ENCODE measurements at regions not wholly inside any gene's neighbourhood (a gene's known extent, or its start where the extent isn't known, plus 50 kb on each side); places are given as distances from the start of the nearest gene placed in this dataset.
"Not testable (repeated sequence)": the region's sequence is repeated elsewhere in the genome, so short reads cannot be mapped to it uniquely, and the experiment has no call there.

- ATAC-seq, result peak; percentile 12 to 24
- H3K27ac ChIP-seq, result peak overlapping the region; percentile 72
- H3K4me3 ChIP-seq, result peak overlapping the region; percentile 58
- TF ChIP-seq, protein P1, sequence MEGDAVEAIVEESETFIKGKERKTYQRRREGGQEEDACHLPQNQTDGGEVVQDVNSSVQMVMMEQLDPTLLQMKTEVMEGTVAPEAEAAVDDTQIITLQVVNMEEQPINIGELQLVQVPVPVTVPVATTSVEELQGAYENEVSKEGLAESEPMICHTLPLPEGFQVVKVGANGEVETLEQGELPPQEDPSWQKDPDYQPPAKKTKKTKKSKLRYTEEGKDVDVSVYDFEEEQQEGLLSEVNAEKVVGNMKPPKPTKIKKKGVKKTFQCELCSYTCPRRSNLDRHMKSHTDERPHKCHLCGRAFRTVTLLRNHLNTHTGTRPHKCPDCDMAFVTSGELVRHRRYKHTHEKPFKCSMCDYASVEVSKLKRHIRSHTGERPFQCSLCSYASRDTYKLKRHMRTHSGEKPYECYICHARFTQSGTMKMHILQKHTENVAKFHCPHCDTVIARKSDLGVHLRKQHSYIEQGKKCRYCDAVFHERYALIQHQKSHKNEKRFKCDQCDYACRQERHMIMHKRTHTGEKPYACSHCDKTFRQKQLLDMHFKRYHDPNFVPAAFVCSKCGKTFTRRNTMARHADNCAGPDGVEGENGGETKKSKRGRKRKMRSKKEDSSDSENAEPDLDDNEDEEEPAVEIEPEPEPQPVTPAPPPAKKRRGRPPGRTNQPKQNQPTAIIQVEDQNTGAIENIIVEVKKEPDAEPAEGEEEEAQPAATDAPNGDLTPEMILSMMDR (IDR thresholded peaks at IDR 0.05), result no peak
- H3K36me3 ChIP-seq, result no peaks in the 10 kb centered on the region
- H3K27me3 ChIP-seq (ENCODE audit: low read depth), result no peaks in the 10 kb centered on the region
- H3K4me1 ChIP-seq, result peaks cover 15% of the 10 kb centered on the region
- no peaks in the 10 kb centered on the region for H3K9me3 ChIP-seq
- intact Hi-C loops (cut with DNase I), result no loop called here
- DNase-seq, result no peak
These were observed 50.6 kb upstream of the RNF182 start for GRCh38 chr6:13874191-13874549.

GRCh38 chr6:13873288-13874190, 51.2 kb upstream of the RNF182 start:
- ATAC-seq (peak; percentile 93), DNase-seq (peak; percentile 84)
- no peaks in the 10 kb centered on the region for H3K27me3 ChIP-seq (ENCODE audit: low read depth)
- peaks cover 15% of the 10 kb centered on the region for H3K4me1 ChIP-seq
- no peaks in the 10 kb centered on the region for H3K9me3 ChIP-seq
- H3K36me3 ChIP-seq, result no peaks in the 10 kb centered on the region
- H3K27ac ChIP-seq, result peak overlapping the region; percentile 72
- TF ChIP-seq, protein P1 (IDR thresholded peaks at IDR 0.05), result peak; percentile 68
- intact Hi-C loops (cut with DNase I), result no loop called here
- H3K4me3 ChIP-seq, result peak overlapping the region; percentile 58

DNA sequence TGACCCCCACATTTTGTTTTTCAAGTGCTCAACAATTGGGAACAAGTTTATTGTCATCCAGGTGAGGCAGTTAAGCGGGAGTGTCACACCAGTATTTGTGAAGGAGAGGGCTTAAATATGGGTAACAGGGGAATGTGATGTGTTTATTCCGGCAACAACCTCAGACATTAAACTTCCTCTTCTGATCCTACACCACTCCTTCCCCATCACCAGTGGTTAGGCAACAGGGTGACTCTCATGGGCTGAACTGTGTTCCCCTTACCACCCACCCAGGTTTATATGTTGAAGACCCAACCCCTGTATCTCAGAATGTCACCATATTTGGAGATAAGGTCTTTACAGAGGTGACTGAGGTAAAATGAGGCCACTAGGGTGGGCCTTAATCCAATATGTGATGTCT, 52.1 kb upstream of the RNF182 start:
- H3K27me3 ChIP-seq (ENCODE audit: low read depth), result no peaks in the 10 kb centered on the region
- intact Hi-C loops (cut with DNase I), result no loop called here
- ATAC-seq (peak; percentile 57 to 59), DNase-seq (no peak)
- no peak overlapping the region for H3K4me3 ChIP-seq
- H3K27ac ChIP-seq, result no peak overlapping the region
- peaks cover 15% of the 10 kb centered on the region for H3K4me1 ChIP-seq
- H3K36me3 ChIP-seq, result no peaks in the 10 kb centered on the region
- H3K9me3 ChIP-seq, result no peaks in the 10 kb centered on the region
- TF ChIP-seq, protein P1 (IDR thresholded peaks at IDR 0.05), result no peak

DNA sequence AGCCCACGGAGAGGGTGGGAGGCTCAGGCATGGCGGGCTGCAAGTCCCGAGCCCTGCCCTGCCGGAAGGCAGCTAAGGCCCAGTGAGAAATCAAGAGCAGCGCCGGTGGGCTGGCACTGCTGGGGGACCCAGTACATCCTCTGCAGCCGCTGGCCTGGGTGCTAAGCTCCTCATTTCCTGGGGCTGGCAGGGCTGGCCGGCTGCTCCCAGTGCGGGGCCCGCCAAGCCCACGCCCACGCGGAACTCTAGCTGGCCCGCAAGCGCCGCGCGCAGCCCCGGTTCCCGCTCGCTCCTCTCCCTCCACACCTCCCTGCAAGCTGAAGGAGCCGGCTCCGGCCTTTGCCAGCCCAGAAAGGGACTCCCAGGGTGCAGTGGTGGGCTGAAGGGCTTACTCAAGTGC, 52.7 kb upstream of the RNF182 start:
- H3K36me3 ChIP-seq; H3K9me3 ChIP-seq; DNase-seq; H3K4me3 ChIP-seq; H3K27me3 ChIP-seq (ENCODE audit: low read depth); intact Hi-C loops (cut with DNase I); H3K27ac ChIP-seq; ATAC-seq: not testable (repeated sequence)
- peaks cover 15% of the 10 kb centered on the region for H3K4me1 ChIP-seq

DNA sequence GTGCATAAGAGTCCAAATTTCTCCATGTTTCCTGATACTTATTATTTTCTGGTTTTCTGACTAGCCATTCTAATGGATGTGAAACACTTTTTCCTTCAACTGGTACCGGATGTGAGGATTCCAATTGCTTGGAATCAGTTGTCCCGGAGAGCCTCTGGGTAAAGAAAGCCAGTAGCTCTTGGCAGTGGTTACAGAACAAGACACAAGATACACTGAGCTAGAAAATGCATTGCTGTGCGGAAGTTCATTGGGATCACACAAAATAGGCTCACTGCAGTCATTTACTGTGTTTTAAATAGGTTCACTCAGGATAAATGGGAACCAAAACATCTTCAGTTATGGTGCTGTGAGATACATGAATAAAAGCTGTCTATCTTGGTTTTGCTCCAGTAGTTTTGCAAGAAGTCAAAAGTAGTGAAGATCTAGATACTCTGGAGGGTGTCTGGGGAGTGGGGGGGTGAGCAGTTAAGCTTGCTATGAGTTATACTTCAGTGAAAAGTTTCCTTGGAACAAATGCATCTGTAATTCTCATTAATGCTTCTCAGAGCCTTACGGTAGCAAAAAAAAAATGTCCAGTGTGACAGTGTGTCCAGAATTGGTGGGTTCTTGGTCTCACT, 54.4 kb upstream of the RNF182 start:
- no peaks in the 10 kb centered on the region for H3K9me3 ChIP-seq
- DNase-seq, result no peak
- peaks cover 15% of the 10 kb centered on the region for H3K4me1 ChIP-seq
- TF ChIP-seq, protein P1 (IDR thresholded peaks at IDR 0.05), result no peak
- intact Hi-C loops (cut with DNase I), result no loop called here
- no peaks in the 10 kb centered on the region for H3K36me3 ChIP-seq
- ATAC-seq, result no peak
- no peak overlapping the region for H3K27ac ChIP-seq
- no peaks in the 10 kb centered on the region for H3K27me3 ChIP-seq (ENCODE audit: low read depth)
- no peak overlapping the region for H3K4me3 ChIP-seq

DNA sequence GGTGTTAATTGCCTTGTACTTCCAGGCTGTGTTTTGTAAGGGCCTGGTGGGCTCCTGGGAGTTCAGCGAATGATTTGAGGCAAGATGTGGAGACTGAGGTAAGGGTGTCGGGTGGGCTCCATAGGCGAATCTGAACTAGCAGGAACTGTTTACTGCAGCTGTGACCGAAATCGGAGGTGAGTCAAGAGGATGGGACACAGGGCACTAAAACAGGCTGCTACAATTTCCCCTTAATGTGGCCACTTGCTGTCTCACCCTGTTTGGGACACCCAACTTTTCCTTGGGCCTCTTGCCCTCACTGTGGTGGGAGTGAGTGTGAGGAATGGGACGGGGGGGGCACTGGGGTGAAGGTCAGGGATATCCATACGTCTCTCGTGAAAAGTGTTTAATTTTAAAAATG, 53.9 kb upstream of the MCUR1 start:
- Histone ChIP-seq H3K9me3 (no peaks in the 10 kb centered on the region), H3K27me3 (ENCODE audit: low read depth) (no peaks in the 10 kb centered on the region), H3K27ac (no peak overlapping the region), H3K4me1 (peaks cover 1% of the 10 kb centered on the region), H3K4me3 (no peak overlapping the region), H3K36me3 (no peaks in the 10 kb centered on the region)
- TF ChIP-seq, protein P1 (IDR thresholded peaks at IDR 0.05), result no peak
- DNase-seq (no peak), ATAC-seq (no peak)
- intact Hi-C loops (cut with DNase I), result no loop called here

All from lower lobe of right lung (tissue), 2 donors.